CD14-positive monocyte (primary cell): ENCODE measurements at regions not wholly inside any gene's neighbourhood (a gene's known extent, or its start where the extent isn't known, plus 50 kb on each side); places are given as distances from the start of the nearest gene placed in this dataset.

ENCODE experiments used
- DNase-seq, 3 donors: peaks; one replicate each; pipeline ENCODE4 v3.0.0-alpha.2; 2011 to 2022
- H2AFZ ChIP-seq: 2 replicates; pipeline ENCODE4 v1.6.0; 2012; ENCODE audit warnings: mild to moderate bottlenecking, low read depth, low read length, inconsistent platforms; ENCODE audit not compliant: insufficient read depth, poor library complexity, severe bottlenecking
- H3K27ac ChIP-seq, 2 donors: 1 replicate in 1 of 2; 2 replicates in 1 of 2; pipeline ENCODE4 v1.5.1; 2012 to 2013; ENCODE audit warnings: low read length in 2 of 2, control low read depth in 1 of 2, inconsistent platforms in 1 of 2, low read depth in 1 of 2, mild to moderate bottlenecking in 1 of 2
- H3K27me3 ChIP-seq, 2 donors: one replicate each; pipeline versions ENCODE4 v1.6.0 to v1.6.1; 2011 to 2013; ENCODE audit warnings: low read length in 2 of 2; ENCODE audit not compliant: control insufficient read depth in 2 of 2, insufficient read depth in 2 of 2
- H3K36me3 ChIP-seq, 2 donors: replicated peaks in 1 of 2; 1 replicate in 1 of 2; 2 replicates in 1 of 2; pipeline versions ENCODE4 v1.5.1 to v1.6.1; 2012 to 2013; ENCODE audit warnings: low read length in 2 of 2, control low read depth in 1 of 2, inconsistent platforms in 1 of 2, mild to moderate bottlenecking in 1 of 2; ENCODE audit not compliant: insufficient read depth in 2 of 2, control insufficient read depth in 1 of 2
- H3K4me1 ChIP-seq, 2 donors: 1 replicate in 1 of 2; 2 replicates in 1 of 2; pipeline versions ENCODE4 v1.5.1 to v1.6.1; 2012 to 2013; ENCODE audit warnings: low read length in 2 of 2, control low read depth in 1 of 2, inconsistent platforms in 1 of 2, mild to moderate bottlenecking in 1 of 2, moderate library complexity in 1 of 2; ENCODE audit not compliant: insufficient read depth in 2 of 2, control insufficient read depth in 1 of 2
- H3K4me2 ChIP-seq: replicated peaks from 2 replicates; pipeline ENCODE3; 2012; ENCODE audit warnings: low read length, moderate library complexity, mild to moderate bottlenecking; ENCODE audit not compliant: poor library complexity, severe bottlenecking; ENCODE audit errors: extremely low read depth
- H3K4me3 ChIP-seq, 3 experiments: fragments of 200-600 bp in 1 of 3; sonication (generic) in 1 of 3; replicated peaks in 1 of 3; 1 replicate in 2 of 3; 2 replicates in 1 of 3; pipeline ENCODE4 v1.5.1; 2011 to 2013; ENCODE audit warnings: low read length in 3 of 3, mild to moderate bottlenecking in 3 of 3, control low read depth in 2 of 3, low read depth in 2 of 3, inconsistent platforms in 1 of 3, moderate library complexity in 1 of 3
- H3K79me2 ChIP-seq: 2 replicates; pipeline ENCODE4 v1.6.0; 2012; ENCODE audit warnings: mild to moderate bottlenecking, control low read depth, inconsistent platforms, low read length, moderate library complexity; ENCODE audit not compliant: insufficient read depth
- H3K9ac ChIP-seq: 2 replicates; pipeline ENCODE4 v1.6.0; 2017; ENCODE audit warnings: low read length, mild to moderate bottlenecking; ENCODE audit not compliant: insufficient read depth, poor library complexity, severe bottlenecking
- H3K9me3 ChIP-seq, 2 donors: replicated peaks in 1 of 2; 1 replicate in 1 of 2; 2 replicates in 1 of 2; pipeline versions ENCODE4 v1.5.1 to v1.6.1; 2012 to 2013; ENCODE audit warnings: low read length in 2 of 2, control low read depth in 1 of 2; ENCODE audit not compliant: control insufficient read depth in 1 of 2, insufficient read depth in 1 of 2
- H4K20me1 ChIP-seq: 2 replicates; pipeline ENCODE4 v1.6.0; 2012; ENCODE audit warnings: mild to moderate bottlenecking, low read length, control low read depth, moderate library complexity; ENCODE audit not compliant: insufficient read depth
- H3K27ac Mint-ChIP-seq, 7 donors: one replicate each; pipeline ENCODE4 v1.8.0; 2020; ENCODE audit warnings: mild to moderate bottlenecking in 7 of 7, mixed read lengths in 7 of 7, moderate library complexity in 6 of 7, inconsistent platforms in 2 of 7
- H3K27me3 Mint-ChIP-seq, 3 donors: one replicate each; pipeline ENCODE4 v1.8.0; 2021 to 2022; ENCODE audit warnings: low read depth in 3 of 3, mild to moderate bottlenecking in 3 of 3, mixed read lengths in 3 of 3, moderate library complexity in 3 of 3, inconsistent platforms in 1 of 3
- H3K36me3 Mint-ChIP-seq, 2 donors: one replicate each; pipeline ENCODE4 v1.8.0; 2020; ENCODE audit warnings: mixed read lengths in 2 of 2, inconsistent platforms in 1 of 2, mild to moderate bottlenecking in 1 of 2
- H3K4me1 Mint-ChIP-seq: one replicate; pipeline ENCODE4 v1.8.0; 2020; ENCODE audit warnings: mild to moderate bottlenecking, mixed read lengths
- H3K4me3 Mint-ChIP-seq, 2 donors: one replicate each; pipeline ENCODE4 v1.8.0; 2020; ENCODE audit warnings: mild to moderate bottlenecking in 2 of 2, mixed read lengths in 2 of 2, moderate library complexity in 1 of 2
- H3K9me3 Mint-ChIP-seq, 7 donors: one replicate each; pipeline ENCODE4 v1.8.0; 2020 to 2022; ENCODE audit warnings: mixed read lengths in 7 of 7, mild to moderate bottlenecking in 6 of 7, moderate library complexity in 6 of 7, inconsistent platforms in 2 of 7
- CTCF ChIP-seq: fragments of 200-600 bp; IDR thresholded peaks from one replicate; pipeline ENCODE4 v1.8.0; 2022; ENCODE audit warnings: antibody characterized with exemption, mild to moderate bottlenecking
- WGBS: methylation state at CpG from one replicate; pipeline ENCODE4 v1.1.5; 2013; ENCODE audit warnings: missing lambda C conversion rate; ENCODE audit not compliant: insufficient coverage; 5-methylcytosine and 5-hydroxymethylcytosine counted together
- intact Hi-C, 2 donors: fragments of 100-400 bp; cut with micrococcal nuclease; formaldehyde crosslinking; loops; one replicate each; pipeline versions ENCODE4 v1.15.0 to v1.15.1; 2023

- H3K36me3 Mint-ChIP-seq: no peaks in the 10 kb centered on the region
- Histone ChIP-seq H3K4me3 (no peak overlapping the region), H3K9me3 (peaks cover 76 to 80% of the 10 kb centered on the region in 2 donors), H3K9ac (no peak overlapping the region), H2AFZ (no peak overlapping the region), H3K79me2 (no peaks in the 10 kb centered on the region), H3K4me1 (no peaks in the 10 kb centered on the region), H3K27ac (no peak overlapping the region), H4K20me1 (no peaks in the 10 kb centered on the region), H3K36me3 (no peaks in the 10 kb centered on the region), H3K27me3 (no peaks in the 10 kb centered on the region), H3K4me2 (no peak overlapping the region)
- no peak overlapping the region for H3K4me3 Mint-ChIP-seq
- DNase-seq: no peak
- H3K27me3 Mint-ChIP-seq: no peaks in the 10 kb centered on the region
- intact Hi-C loops: no loop called here
- no peaks in the 10 kb centered on the region for H3K4me1 Mint-ChIP-seq
- no peak for TF ChIP-seq CTCF
- no peak overlapping the region for H3K27ac Mint-ChIP-seq
- H3K9me3 Mint-ChIP-seq: peaks cover 49 to 71% (median 59%) of the 10 kb centered on the region in 7 donors
- WGBS: 98% methylated on average over 7 of the region's 8 CpGs
Measured at GRCh38 chr10:37679465-37679864, 177.9 kb downstream of the ZNF248 start.

GRCh38 chr10:37675449-37675848, 182.0 kb downstream of the ZNF248 start:
- intact Hi-C loops: no loop called here
- DNase-seq: no peak
- no peaks in the 10 kb centered on the region for H3K4me1 ChIP-seq
- TF ChIP-seq CTCF: no peak
- Mint-ChIP-seq H3K4me1 (no peaks in the 10 kb centered on the region), H3K27me3 (no peaks in the 10 kb centered on the region), H3K9me3 (peaks cover 25 to 54% (median 27%) of the 10 kb centered on the region in 7 donors), H3K27ac (no peak overlapping the region), H3K36me3 (no peaks in the 10 kb centered on the region), H3K4me3 (no peak overlapping the region)
- no peak overlapping the region for H3K27ac ChIP-seq
- no peak overlapping the region for H2AFZ ChIP-seq
- no peak overlapping the region for H3K9ac ChIP-seq
- H3K4me3 ChIP-seq: no peak overlapping the region
- H3K27me3 ChIP-seq: no peaks in the 10 kb centered on the region
- peaks cover 50 to 52% of the 10 kb centered on the region in 2 donors for H3K9me3 ChIP-seq
- no peak overlapping the region for H3K4me2 ChIP-seq
- H3K36me3 ChIP-seq: no peaks in the 10 kb centered on the region
- WGBS: 70% methylated on average over 2 of the region's 4 CpGs
- no peaks in the 10 kb centered on the region for H3K79me2 ChIP-seq
- no peaks in the 10 kb centered on the region for H4K20me1 ChIP-seq
